Glomerular visceral epithelial cell (primary cell): ENCODE measurements at regions not wholly inside any gene's neighbourhood (a gene's known extent, or its start where the extent isn't known, plus 50 kb on each side); places are given as distances from the start of the nearest gene placed in this dataset.
A peak's percentile ranks its signal among the peaks of the same experiment; 100 is the strongest.

Experiments used
- DNase-seq: peaks from one replicate; pipeline ENCODE4 v3.0.0-alpha.2; 2016; ENCODE audit errors: extremely low spot score

GRCh38 chr2:105595536-105595935, 149.2 kb upstream of the NCK2 start:
- peak; percentile 90 for DNase-seq

GRCh38 chr2:105593221-105593967, 151.3 kb upstream of the NCK2 start:
- DNase-seq: peak; percentile 60

DNA sequence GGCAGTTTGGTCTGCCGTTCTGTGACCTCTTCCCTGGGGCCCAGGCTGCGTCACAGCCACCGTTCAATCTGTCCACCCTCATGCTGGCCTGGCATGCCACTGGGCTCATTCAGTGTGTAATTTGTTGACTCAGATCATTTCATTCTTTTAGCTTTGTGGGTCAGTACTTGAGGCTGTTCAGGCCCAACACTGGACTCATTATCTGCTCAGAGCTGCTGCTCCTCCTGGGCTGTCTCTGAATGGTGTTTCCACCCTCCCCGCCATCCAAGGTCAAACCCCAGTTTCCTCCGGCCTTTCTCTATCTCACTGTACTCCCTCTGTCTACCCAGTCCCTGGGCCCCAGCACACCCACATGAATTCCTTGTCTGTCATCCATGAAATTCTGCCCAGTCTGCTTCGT, 152.4 kb upstream of the NCK2 start:
- peak; percentile 20 for DNase-seq

DNA sequence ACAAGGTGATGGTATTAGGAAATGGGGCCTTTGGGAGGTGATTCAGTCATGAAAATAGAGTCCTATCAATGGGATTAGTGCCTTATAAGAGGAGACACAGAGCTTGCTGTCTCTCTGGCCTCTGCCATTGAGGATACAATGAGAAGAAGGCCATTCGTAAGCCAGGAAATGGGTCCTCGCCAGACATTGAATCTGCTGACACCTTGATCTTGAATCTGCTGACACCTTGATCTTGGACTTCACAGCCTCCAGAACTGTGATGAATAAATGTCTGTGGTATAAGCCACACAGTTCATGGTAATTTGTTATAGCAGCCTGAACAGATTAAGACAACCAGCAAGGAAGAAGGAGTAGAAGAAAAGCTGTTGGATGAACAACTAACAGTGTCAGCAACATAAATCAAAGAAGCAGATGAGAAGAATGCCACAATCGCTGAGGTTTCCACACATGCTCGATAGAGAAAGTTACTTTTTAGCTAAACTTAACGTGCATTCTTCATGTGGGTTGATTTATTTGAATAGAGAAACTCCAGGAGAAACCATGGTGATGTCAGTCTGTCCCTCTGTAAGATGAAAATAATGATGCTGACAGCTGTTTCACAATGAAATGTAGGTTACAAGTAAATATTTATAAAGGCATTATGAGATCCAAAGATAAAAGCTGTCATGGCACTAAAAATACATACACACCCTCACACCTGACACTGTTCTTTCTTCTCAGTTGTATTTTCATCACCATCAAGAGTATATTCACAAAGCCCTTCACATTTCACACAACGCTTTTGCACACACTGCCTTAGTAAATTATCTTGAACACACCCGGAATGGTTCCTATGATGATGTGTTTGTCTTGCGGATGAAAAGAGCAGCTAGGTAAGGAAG, 153.7 kb upstream of the NCK2 start:
- peak; percentile 40 for DNase-seq

- no peak for DNase-seq
Observed at GRCh38 chr2:105588581-105588980, 156.1 kb upstream of the NCK2 start.

DNA sequence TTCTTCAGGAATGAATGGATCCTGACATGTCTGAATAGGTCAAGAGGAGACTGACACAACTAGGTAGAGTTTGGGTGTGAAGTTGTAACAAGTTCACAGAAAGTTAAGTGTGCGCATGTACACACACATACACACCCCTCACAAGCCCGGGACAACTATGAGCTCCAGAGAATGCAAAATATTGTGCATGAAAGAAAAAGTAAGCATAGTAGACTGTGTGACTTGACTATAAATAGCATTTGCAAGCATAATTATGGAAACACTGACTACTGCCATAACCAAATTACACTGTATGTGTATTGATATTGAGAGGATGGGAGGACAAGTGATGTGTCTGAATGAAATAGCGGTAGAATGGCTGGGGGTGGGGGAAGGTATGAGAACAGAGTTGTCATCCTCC, 157.1 kb upstream of the NCK2 start:
- DNase-seq: no peak

- no peak for DNase-seq
Observed at GRCh38 chr2:105584435-105585010, 160.2 kb upstream of the NCK2 start.

- no peak for DNase-seq
Observed at GRCh38 chr2:105582952-105583660, 161.6 kb upstream of the NCK2 start.

DNA sequence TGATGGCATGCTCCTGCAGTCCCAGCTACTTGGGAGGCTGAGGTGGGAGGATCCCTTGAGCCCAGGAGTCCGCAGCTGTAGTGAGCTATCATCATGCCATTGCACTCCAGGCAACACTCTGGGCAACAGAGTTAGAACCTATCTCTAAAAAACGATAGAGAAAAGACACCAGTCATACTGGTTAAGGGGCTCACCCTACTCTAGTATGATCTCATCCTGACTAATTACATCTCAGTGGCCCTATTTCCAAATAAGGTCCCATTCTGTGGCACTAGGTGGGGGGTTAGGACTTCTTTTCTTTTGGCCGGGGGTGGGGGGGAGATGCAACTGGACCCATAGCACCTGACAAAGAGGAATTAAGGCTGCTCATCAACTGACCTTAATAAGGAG, 163.2 kb upstream of the NCK2 start:
- DNase-seq: no peak

DNA sequence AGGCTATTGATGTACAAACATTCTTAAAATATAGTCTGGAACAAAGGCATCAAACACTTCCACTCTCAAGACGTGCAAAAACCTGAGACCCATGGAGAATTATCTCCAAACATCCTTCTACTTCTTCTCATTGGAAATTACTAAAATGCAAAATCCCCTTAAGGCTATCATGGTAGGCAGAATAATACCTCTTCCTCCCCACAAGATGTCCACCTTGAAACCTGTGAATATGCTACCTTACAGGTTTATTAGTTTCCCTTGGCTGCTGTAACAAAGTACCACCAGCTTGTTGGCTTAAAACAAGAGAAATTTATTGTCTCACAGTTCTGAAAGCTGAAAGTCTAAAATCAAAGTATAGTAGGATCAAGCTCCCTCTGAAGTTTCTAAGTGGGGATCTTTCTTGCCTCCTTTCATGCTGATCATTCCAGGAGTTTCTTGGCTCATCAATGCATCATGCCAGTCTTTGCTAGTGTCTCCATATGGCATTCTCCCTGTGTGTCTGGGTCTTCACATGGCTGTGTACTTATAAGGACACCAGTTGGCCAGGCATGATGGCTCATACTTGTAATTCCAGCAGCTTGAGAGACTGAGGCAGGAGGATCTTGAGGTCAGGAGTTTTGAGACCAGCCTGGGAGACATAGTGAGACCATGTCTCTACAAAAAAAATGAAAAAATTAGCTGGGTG, 163.7 kb upstream of the NCK2 start:
- DNase-seq: no peak

DNA sequence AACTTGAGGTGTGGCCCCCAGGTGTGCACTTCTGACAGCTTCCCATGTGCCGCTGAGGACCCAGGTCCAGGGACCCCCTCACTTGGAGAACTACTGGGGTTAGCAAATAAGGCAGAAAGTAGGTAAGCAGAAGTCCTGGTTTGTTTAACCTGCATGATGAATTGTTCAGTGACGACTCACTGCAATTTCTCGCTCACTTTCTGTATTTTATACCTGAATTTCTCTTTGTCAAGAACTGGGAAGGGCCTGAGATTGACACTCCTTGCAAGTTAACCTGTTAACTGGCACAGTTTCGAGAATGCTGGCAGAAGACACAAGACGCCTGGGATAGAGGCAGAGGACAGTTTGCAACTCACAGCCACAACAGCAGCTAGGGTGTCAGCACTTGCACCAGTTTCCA, 164.5 kb upstream of the NCK2 start:
- DNase-seq: no peak

DNA sequence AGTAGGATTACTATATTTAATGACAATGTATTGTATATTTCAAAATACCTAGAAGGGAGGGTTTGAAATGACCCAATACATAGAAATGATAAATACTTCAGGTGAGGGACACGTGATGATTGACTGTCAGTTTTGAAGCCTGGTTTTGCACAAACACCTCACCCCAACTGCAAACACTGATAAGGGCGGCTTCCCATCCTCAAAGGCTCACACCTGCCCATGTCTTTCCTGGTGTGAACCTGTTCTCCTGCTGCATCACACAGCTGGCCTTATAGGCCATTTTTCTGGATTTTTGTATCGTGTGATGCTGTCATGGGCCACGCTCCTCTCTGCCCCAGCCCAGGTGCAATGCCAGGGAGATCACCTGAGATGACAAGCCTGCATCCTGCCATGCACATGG, 166.5 kb upstream of the NCK2 start:
- DNase-seq: no peak

DNA sequence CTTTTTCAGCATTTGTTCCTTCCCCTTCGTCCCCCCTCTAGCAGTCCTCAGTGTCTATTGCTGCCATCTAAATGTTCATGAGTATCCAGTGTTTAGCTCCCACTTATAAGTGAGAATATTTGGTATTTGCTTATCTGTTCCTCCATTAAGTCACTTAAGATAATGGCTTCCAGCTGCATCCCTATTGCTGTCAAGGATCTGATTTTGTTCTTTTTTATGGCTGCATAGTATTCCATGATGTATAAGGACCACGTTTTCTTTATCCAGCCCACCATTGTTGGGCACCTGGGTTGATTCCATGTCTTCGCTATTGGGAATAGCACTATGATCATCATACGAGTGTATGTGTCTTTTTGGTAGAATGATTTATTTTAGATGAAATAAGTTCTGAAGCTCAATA, 166.9 kb upstream of the NCK2 start:
- DNase-seq: no peak

GRCh38 chr2:105576440-105577241, 168.1 kb upstream of the NCK2 start:
- peak; percentile 47 for DNase-seq

GRCh38 chr2:105576050-105576439, 168.7 kb upstream of the NCK2 start:
- no peak for DNase-seq

DNA sequence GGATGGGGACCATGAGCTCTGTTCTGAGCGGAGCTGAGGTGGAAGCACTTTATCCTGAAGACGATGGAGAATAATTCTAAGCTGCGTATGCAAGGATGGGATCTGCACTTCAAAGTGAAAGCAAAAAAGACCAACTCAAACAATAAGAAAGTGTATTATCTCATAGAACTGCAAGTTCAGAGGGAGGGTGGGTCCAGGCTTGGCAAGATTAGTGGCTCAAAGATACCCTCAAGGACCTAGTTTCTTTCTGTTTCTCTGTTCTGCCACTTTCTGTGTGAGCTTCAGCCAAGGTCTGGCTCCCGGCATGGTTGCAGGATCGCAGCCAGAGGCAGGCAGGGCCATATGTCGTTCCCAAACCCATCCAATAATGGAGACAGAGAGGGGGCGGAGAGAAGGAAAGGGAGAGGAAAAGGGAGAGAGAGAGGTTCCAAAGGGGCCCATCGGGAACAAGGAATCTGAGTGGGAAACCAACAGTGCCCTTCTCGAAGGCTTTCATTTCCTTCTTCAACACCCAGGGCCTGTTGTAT, 169.2 kb upstream of the NCK2 start:
- DNase-seq: no peak

DNA sequence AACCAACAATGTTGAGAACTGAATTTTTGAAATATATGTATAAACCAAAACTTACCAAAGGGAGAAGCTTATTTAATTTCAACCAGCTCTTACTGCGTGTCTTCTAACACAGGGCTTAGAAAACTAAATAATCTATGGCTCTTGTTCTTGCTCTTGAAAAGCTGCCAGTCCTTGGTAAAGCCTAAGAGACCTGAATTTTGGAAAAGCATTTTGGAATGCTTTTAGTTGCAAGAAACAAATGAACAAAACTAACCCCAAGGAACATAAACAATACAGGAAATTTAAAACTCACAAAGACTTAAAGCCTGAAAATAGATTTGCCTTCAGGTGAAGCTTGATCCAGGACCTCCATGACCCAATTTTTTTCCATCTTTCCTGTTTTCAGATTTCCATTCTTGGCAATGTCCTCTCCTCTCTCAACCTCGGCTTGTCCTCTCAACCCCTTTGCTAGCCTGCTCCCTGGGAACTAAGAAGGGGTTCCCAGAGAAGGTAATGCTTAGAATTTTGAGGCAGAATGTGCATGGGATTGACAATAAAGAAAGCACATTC, 169.8 kb upstream of the NCK2 start:
- no peak for DNase-seq

DNA sequence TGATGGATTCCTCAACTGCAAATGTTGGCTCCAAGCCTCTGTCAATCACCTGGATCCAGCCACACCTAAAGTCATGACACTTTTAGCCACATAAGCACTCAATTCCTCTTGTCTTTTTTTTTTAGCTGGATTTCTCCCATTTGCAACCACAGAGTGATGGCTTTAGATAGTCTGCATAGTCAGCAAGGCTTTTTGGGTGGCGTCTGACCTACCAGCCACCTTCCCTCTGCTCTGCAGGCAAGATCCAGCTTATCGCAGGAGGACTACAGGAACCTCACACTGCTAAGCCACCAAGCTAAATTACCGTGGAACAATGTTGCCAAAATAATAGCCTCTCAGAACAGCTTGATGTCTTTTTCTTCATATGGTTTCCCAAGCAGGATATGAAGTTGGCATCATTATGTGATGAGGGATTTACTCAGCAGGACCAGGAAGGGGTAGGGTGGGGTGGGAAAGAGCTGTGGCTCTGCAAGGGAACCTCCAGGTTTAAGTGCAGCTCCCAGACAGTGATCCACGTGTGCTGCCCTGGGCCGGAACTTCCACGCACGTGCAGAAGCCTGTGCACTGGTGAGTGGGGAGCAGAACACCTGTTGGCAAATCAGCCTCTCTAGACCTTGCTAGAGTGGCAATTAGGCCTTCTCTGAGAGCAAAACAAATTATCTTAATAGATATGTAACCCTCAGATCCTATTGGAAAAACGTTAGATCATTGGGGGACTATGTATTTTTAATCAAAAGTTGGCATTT, 170.6 kb upstream of the NCK2 start:
- DNase-seq: no peak

- DNase-seq: no peak
Observed at GRCh38 chr2:105573490-105573889, 171.2 kb upstream of the NCK2 start.
